ENCODE measurements at regions not wholly inside any gene's neighbourhood (a gene's known extent, or its start where the extent isn't known, plus 50 kb on each side); places are given as distances from the start of the nearest gene placed in this dataset.

DNA sequence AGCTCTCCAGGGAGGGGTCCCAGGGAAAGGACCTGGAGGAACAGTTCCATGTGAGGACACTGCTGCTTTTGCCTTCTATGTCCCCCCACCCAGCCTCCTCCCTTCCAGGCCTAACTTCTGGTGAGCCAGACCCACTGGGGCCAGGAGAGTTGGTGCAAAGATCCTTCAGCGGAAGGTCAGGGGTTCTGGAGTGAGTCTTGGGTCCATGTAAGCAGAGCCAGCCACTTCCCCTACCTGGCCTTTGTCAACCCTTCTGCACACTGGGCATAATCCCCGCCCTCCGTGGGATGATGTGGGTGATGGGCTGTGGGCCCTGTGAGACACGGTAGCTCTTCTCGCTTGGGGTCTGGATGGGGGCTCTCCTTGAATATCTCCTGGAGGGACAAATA is 76.9 kb downstream of the RHOB start:
- TF ChIP-seq, protein P1, sequence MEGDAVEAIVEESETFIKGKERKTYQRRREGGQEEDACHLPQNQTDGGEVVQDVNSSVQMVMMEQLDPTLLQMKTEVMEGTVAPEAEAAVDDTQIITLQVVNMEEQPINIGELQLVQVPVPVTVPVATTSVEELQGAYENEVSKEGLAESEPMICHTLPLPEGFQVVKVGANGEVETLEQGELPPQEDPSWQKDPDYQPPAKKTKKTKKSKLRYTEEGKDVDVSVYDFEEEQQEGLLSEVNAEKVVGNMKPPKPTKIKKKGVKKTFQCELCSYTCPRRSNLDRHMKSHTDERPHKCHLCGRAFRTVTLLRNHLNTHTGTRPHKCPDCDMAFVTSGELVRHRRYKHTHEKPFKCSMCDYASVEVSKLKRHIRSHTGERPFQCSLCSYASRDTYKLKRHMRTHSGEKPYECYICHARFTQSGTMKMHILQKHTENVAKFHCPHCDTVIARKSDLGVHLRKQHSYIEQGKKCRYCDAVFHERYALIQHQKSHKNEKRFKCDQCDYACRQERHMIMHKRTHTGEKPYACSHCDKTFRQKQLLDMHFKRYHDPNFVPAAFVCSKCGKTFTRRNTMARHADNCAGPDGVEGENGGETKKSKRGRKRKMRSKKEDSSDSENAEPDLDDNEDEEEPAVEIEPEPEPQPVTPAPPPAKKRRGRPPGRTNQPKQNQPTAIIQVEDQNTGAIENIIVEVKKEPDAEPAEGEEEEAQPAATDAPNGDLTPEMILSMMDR (IDR thresholded peaks at IDR 0.05), result no peak
- TF ChIP-seq POLR2AphosphoS5 (IDR thresholded peaks at IDR 0.05), result no peak
